ENCODE measurements at regions not wholly inside any gene's neighbourhood (a gene's known extent, or its start where the extent isn't known, plus 50 kb on each side); places are given as distances from the start of the nearest gene placed in this dataset.
"Not testable (repeated sequence)": the region's sequence is repeated elsewhere in the genome, so short reads cannot be mapped to it uniquely, and the experiment has no call there.

DNA sequence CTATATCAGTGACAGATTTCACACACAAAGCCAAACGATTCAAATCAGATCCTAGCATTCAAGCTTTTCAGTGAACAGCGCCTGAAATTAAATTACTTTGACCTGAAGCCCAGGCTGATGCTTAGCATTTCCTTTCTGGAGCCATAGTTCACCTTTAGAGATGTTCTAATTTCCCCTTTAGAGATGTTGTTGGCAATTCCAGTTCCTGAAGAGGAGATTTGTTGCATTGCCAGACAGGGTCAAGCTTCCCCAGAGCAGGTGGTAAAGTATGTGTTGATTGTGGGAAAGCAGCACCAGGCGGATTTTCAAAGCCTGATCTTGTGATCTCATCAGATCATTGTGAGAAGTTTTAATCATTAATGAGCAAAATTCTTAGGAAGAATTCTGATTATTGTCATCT, 609.8 kb upstream of the KLF12 start:
- FAIRE-seq (no peak), DNase-seq (ENCODE audit: low spot score) (no peak)

DNA sequence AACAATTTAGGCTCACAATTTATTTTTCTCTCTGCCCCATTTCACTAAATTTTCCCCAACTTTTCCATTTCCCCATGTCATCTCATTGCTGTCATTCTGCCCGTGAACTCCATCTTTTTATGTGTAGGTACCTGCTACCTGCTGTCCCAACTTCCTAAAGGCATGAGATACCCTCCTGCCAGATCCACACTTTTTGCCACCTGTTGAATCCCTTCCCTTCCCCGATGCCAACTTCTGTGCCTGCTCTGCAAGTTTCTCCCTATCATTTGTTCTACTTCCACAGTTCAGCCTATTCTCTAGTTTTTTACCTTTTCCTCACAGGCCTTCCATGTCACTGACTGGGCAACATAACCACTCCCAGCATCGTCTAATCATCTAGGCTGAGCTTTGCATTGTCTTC, 607.5 kb upstream of the KLF12 start:
- no peak for DNase-seq (ENCODE audit: low spot score)
- FAIRE-seq: no peak

DNA sequence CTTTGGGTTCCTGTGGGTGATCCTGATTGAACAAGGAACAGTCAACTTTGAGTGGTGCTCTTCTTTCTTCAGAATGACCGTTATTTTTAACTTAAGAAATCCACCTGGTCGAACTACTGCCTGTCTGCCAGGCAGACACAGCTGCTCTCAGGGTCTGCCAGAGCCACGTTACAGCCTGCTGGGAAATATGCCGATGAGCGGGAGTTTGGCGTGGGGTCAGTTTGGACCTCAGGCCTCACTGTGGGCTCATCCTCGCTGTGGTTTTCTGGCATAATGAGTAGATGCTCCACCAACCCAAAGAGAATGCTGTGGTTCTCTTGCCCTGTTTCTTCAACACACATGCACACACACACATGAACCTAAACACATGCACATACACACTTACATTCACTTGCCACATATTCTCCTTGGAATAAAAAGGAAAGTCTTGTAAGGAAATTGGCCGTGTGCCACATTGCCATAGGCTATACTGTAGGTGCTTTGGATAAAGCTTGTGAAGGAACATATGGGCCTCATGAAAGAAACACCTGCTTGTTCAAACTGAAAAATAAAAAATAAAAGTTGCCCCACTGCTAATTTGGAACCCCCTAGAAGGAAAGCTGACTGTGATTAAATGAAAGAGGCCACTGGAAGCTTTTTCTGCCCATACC, 598.7 kb upstream of the KLF12 start:
- FAIRE-seq: no peak

DNA sequence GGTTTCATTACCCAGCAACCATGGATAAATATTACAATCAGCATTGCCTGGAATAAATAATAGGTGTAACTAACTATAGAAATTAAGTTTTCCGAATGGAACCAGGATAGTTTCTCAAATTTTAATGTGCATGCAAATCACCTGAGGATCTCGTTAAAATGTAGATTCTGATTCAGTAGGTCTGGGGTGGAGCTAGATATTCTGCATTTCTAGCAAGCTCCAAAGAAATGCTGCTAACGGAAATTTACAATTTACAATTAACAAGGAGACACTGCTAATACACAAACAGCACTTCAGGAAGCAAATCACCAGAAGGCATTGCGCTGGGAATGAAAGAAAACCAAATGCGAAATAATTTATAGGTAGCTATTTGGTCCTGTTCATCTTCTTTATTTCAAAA, 597.5 kb upstream of the KLF12 start:
- DNase-seq (ENCODE audit: low spot score): no peak
- FAIRE-seq: no peak

More for the DNA sequence above, 598.7 kb upstream of the KLF12 start:
- no peak for DNase-seq (ENCODE audit: low spot score)

DNA sequence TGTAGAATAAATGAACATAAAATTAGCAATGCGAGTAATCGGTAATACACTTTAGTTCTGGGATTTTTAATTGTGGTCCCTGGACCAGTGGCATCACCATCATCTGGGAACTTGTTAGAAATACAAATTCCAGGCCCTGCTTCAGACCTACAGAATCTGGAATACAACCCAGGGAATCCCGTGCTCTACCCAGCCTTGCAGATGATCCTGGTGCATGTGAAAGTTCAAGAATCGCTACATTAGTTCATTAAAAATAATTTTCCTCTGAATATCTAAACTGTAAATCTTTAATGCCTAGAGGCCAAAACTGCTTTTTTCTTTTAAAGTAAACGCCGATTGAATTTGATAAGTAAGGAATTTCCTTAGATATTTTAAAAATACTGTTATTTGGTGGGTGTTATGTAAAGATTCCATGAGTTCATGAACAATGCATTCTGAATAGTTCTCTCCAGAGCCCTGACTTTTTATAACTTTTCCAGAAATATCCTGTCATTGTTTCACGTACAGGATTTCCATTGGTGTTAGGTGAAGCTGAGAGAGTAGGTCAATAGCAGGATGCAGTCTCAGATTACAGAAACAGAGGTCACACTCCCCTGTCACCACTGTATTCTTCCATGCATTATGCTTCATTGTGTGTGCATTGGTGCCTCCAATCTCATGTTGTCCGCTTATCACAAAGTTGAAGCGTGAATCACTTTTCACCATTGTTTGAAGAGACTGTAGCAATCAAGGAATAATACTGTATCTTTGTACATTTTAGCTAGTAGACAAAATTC, 596.5 kb upstream of the KLF12 start:
- DNase-seq (ENCODE audit: low spot score) (no peak), FAIRE-seq (no peak)

DNA sequence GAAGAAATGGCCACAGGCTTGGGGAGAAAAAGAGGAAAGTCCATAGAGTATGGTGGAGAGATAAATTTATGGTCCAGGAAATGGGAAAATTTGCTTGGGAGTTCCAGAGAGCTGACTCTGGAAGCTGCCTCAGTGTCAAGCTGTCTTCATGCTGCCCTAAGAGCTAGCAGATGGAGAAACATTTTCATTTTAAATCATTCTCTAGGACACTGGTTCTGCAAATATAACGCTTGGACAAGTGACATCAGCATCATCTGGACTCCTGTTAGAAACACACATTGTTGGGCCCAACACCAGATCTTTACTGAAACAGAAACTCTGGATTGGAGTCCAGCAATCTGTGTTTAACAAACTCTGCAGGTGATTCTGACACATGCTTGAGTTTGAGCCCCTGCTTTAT, 592.0 kb upstream of the KLF12 start:
- DNase-seq (ENCODE audit: low spot score): no peak
- no peak for FAIRE-seq

DNA sequence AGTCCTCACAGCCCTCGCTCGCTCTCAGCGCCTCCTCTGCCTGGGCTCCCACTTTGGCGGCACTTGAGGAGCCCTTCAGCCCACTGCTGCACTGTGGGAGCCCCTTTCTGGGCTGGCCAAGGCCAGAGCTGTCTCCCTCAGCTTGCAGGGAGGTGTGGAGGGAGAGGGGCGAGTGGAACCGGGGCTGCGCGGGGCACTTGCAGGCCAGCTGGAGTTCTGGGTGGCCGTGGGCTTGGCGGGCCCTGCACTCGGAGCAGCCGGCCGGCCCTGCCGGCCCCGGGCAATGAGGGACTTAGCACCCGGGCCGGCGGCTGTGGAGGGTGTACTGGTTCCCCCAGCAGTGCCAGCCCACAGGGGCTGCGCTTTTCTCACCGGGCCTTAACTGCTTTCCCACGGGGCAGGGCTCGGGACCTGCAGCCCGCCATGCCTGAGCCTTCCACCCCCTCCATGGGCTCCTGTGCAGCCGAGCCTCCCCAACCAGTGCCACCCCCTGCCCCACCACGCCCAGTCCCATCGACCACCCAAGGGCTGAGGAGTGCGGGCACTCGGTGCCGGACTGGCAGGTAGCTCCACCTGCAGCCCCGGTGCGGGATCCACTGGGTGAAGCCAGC, 584.1 kb upstream of the KLF12 start:
- FAIRE-seq; DNase-seq (ENCODE audit: low spot score): not testable (repeated sequence)

DNA sequence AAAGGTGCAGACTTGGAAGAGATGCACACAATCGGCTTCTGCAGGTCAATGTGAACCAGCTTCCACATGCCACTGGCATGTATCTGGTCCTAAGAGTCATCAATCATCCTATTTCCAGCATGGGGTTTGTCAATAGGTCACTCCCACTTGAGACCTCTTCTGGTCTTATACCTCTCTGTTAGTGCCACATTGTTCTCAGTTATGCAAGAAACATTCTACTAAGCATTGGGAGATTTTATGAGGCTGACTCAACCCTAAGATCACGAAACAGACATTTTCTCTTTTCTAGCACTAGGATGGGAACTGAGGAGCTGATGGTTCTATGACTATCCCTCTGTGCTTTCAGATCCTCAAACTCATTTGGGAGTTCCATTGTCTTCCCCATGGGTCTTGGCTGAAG, 581.5 kb upstream of the KLF12 start:
- DNase-seq (ENCODE audit: low spot score) (no peak), FAIRE-seq (no peak)

DNA sequence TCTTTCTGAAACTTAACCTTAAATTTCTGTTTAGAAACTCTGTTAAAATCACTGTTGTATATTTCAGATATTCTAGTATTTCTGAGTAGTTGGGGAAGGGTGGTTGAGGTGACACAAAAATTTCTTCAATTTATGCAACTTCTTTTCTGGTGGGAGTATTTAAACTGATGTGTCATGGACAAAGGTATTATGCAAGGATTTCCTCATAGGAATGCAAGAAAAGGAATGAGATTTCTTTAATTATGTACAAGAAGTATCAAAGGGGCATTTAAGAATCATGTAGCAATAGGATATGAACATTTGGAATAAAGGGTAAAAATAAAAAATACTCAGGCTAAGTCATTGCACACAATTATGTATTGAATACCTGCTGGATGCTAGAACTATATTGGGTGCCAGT, 575.8 kb upstream of the KLF12 start:
- DNase-seq (ENCODE audit: low spot score) (no peak), FAIRE-seq (no peak)

DNA sequence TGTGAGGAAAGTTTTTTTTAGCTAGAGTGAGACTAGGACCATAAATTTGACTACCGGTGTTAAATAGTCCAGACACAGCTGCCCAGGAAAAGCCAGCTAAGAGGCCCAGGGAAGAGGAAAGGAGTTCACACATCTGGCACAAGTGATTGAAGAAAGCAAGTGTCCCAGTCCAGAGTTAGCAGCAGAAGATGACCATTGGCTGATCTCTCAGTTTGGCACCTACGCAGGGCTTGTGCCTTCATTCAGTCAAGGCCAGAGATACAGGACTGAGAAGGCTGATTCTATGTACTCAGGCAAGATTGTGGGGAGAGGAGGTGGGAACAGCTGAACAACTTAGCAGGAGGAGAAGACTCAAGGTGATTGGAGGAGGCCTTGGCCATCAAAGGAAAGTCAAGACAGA, 575.0 kb upstream of the KLF12 start:
- DNase-seq (ENCODE audit: low spot score) (no peak), FAIRE-seq (no peak)

DNA sequence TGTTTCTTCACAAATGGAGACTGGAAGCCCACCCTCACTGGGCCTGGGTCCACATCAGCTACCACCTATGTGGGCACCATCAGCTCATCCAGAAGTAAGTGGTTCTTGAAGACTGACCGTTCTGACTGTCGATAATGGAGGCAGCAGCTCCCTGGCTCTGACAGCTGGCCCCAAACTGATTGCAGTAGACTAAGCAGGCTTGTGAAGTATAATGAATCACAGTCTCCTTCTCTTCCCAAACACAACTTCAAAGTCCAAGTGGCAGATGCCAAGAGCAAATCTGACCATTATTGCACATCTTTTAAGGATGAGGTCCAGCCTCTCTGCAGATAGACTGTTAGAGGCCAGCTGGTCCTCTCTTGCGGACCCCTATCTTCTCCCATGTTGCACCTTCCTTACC, 574.4 kb upstream of the KLF12 start:
- DNase-seq (ENCODE audit: low spot score) (no peak), FAIRE-seq (no peak)

DNA sequence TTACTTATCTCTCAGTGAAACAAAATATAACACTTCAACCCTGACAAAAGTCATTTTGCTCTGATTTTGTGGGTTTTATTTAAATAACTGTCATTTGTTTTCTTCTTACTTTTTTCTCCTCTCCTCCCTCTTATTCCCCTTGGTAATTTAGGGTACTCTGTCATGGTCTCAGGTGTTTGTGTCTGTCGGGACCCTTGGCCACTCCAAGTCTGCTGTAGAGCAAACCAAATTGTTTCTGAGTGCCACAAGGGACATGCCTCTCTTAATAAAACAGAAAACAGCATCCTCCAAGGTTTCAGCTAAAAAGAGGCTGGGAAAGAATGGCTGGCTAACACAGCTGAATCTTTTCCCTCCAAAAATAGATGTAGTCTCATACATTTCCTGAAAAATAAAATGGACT, 573.1 kb upstream of the KLF12 start:
- no peak for DNase-seq (ENCODE audit: low spot score)
- FAIRE-seq: no peak

DNA sequence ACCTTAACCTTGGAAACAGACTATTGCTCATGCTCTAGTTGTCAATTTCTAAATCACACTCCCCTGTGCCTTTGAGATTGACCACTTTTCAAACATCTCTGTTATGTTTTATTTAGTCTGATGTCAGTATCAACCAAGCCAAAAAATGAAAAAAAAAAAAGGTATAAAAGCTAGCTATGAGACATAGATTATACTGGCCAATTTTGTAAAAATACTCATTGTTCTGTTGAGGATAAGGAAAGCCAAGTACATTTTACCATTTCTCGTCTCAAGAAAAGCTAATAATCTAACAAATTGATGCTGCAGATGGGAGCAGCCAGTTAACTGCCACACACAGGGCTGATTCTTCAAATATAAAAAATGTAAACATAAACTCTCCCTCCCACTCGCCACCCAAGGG, 572.6 kb upstream of the KLF12 start:
- no peak for DNase-seq (ENCODE audit: low spot score)

DNA sequence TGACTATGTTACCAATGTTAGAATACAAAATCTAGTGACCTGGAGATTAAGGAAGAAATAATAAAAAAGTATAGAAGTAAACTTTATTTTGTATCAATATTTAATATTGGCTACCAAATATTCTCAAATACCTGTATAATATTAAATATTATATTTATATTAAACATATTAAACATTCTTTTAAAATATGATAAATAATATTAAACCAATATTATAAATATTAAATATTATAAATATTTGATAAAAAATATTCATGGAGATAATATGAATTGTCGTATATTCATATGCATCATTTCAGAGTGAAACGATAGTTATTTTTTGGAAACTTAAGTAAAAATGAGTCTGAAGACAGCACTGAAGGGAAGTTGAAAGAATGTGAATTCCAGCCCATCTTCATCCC, 571.2 kb upstream of the KLF12 start:
- no peak for DNase-seq (ENCODE audit: low spot score)
- FAIRE-seq: no peak

More for the DNA sequence above, 572.6 kb upstream of the KLF12 start:
- FAIRE-seq: no peak

DNA sequence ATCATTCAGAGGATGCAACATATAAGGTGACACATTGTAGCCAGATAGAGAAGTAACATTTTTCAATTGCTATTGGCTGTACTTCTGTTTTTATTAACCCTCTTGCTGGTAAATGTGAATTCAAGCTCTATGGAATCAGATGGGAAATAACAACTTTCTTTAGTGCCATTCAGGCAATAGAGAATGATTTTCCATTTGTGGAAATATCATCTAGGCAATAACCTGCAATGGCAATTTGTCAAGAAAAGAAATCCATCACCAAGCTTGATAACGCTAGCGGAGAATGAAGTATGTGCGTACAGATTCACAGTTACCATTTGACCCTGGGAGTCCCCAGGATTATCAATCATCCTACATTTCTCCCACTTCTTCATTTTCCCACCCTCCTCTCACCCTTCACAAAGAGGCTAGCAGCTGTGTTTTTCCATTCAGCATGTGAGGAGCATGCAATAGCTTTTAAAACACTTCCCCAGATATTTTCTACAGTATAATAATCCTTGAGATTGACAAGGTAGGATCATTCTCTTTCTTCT, 569.7 kb upstream of the KLF12 start:
- FAIRE-seq: no peak
- DNase-seq (ENCODE audit: low spot score): no peak

DNA sequence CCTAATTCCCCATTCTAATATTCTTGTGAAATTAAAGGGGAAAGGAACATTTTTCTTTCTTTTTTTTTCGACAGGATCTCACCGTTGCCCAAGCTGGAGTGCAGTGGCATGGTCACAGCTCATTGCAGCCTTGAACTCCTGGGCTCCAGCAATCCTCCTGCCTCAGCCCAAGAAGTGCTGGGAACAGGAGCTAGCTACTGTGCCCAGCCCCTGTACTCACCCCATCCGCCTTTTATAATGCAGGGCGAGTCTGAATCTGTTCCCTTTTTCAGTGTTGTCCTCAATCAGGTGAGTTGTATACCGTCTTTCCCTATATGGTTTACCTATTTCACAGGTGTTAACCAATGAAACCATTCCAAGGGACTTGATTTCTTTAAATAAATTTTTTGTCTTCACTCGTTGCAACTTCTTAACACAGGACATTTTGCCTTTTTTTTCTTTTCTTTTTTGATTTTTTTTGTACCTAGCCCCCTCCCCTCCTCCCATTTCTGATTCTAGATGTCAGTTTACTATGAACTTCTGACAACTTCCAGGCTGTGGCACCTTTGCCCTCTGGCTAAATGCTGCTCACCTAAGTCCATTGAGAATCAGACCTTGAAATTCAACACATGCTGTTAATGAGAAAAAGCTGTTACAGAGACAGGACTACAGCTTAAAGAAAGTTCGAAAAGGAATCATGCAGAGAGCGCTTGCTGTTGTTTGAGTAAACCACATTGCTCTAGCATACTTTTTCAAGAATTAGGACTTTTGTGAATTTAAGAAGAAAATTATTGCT, 562.1 kb upstream of the KLF12 start:
- FAIRE-seq (no peak), DNase-seq (ENCODE audit: low spot score) (no peak)

DNA sequence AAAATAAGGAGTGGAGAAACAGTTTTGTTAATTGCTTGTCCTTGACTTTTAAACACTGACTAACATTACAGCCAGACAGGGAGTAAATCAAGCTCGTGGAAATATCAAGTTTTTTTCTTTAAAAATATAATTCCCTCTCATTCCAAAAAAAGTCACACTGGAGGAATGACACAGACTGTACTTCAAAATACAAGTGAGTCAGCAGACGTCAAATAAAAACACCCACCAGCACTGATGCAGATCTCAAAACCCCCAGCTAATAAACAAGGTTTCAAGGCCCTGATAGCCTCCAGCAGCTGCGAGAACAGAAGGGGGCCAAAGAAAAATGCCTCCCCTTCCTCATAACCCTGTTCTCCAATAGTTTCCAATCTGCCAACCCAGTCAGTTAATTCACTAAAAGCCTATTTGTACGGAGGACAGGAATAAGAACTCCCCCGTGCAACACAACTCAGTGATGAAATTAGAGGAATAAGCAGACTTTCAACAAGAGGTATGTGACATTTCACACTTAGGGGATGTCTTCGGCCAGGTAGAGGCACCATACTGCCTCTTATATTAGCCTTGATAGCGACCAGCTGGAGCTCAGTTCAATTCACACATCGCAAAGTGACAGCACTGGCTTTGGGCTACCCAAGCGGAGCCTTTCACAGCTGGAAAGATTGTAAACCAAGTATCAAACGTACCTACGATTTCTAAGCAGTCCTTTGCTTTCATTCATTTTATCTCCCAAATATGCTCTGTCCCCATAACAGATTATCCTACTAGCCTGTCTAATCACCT, 561.0 kb upstream of the KLF12 start:
- DNase-seq (ENCODE audit: low spot score) (no peak), FAIRE-seq (no peak)

DNA sequence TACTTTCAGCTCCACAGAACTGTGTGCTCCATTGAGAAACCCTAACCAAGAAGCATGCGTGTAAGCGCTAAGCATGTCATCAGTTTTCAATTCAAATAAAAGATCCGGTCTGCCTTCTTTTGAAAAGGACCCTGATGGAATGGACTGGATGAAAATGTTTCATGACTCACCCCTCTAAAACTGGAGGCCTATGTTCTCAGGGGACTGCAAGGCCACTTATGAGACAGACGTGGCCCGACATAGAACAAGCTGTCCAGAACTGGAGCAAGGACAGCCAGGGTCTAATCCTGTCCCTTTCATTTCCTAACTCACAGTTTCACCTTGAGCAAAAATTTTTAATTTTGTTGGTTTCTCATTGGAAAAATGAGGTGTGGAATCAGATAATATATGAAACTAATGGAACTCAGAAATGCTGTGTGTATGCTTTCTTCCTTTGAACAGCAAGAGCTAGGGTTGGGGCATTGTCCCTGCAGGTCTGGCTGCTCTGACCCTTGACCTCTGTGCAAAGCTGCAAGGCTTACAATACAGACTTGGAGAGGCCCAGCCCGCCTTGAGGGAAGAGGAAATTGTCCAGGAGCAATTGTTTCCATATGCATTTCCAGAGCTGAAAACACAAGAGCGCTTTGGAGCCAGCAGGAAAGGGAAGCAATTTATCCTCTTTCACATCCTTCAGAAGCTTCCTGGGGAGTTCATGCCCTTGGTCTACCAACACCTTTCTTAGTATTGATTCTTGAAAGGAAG, 553.4 kb upstream of the KLF12 start:
- DNase-seq (ENCODE audit: low spot score) (no peak), FAIRE-seq (no peak)

DNA sequence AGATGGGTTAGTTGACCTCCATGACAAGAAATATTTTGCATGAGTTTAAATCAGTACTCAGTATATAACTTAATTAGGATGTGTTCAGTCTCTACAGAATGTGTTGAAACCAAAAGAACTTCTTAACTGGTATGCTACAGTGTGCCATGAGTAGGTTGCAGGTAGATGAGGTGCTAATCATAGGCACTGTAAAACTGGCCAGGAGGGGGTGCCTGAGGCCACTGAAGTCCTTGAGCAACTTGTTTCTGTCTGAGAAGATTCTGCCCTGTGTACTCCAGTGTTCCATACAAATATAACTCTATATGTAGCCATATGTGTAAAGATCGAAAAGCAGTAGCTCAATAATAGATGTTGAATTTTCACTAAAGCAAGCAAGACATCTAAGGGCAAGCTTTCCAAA, 549.2 kb upstream of the KLF12 start:
- no peak for FAIRE-seq
- DNase-seq (ENCODE audit: low spot score): no peak

DNA sequence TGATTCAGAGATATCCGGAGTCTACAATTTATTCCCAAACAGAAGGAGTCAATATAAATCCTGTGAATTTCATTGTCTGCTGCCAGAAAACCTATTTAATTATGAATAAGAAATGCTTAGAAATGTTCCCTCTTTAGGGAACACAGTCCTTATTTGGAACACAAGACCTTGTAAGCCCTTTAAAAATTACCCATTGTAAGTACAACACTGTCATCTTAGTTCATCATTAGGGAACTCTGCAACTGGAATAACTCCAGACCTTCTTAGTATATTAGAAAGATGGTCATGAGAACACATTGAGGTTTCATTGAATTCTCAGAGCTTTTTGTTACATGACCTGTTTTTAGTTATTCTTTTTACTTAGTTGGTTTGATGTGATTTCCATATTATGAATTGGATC, 548.5 kb upstream of the KLF12 start:
- FAIRE-seq (no peak), DNase-seq (ENCODE audit: low spot score) (no peak)

Measured in urothelium cell line (cell line).